HepG2 (cell line): ENCODE measurements at regions not wholly inside any gene's neighbourhood (a gene's known extent, or its start where the extent isn't known, plus 50 kb on each side); places are given as distances from the start of the nearest gene placed in this dataset.

ENCODE experiments used
- CBX2 ChIP-seq, 2 experiments: fragments of 200-600 bp in 1 of 2; sonication (generic); formaldehyde crosslinking in 1 of 2; IDR thresholded peaks; 2 replicates each; pipeline versions ENCODE4 v1.7.0 to v1.8.1; 2018 to 2022; ENCODE audit warnings: low read depth in 2 of 2, low read length in 1 of 2, mild to moderate bottlenecking in 1 of 2, missing genetic modification reagents in 1 of 2
- FOXO1 ChIP-seq: sonication (generic); formaldehyde crosslinking; IDR thresholded peaks from 2 replicates; pipeline ENCODE4 v1.4.0; 2020; ENCODE audit warnings: missing genetic modification reagents
- GATAD1 ChIP-seq: IDR thresholded peaks from 2 replicates; pipeline ENCODE4 v1.6.1; 2016; ENCODE audit warnings: missing genetic modification reagents, missing compliant biosample characterization
- HMGA1 ChIP-seq: sonication (generic); formaldehyde crosslinking; conservative IDR thresholded peaks from 2 replicates; pipeline ENCODE4 v1.4.0; 2020; ENCODE audit warnings: missing genetic modification reagents
- KAT7 ChIP-seq: IDR thresholded peaks from 2 replicates; pipeline ENCODE4 v1.6.1; 2018; ENCODE audit warnings: borderline replicate concordance, missing compliant biosample characterization
- PCBP2 ChIP-seq: fragments of 200-400 bp; formaldehyde crosslinking; optimal IDR thresholded peaks from 2 replicates; pipeline ENCODE3; 2018; ENCODE audit warnings: low read length, low read depth; ENCODE audit not compliant: poor library complexity, severe bottlenecking
- ZNF407 ChIP-seq: sonication (generic); formaldehyde crosslinking; IDR thresholded peaks from one replicate; pipeline ENCODE4 v1.5.1; 2020; ENCODE audit warnings: mild to moderate bottlenecking, missing genetic modification reagents; ENCODE audit errors: not compliant biosample characterization

- no peak for TF ChIP-seq ZNF407
- no peak for TF ChIP-seq HMGA1 (CRISPR knock-in tag)
- TF ChIP-seq CBX2 (IDR thresholded peaks at IDR 0.05; ENCODE audit: low read depth, low read length): no peak
- TF ChIP-seq CBX2 (CRISPR knock-in tag; IDR thresholded peaks at IDR 0.05; ENCODE audit: low read depth): no peak
- no peak for TF ChIP-seq KAT7
- no peak for TF ChIP-seq PCBP2
- no peak for TF ChIP-seq GATAD1
- TF ChIP-seq FOXO1 (CRISPR knock-in tag): no peak
Observed at GRCh38 chr1:60415696-60416095, 342.1 kb upstream of the C1orf87 start (continued).
